ENCODE measurements at regions not wholly inside any gene's neighbourhood (a gene's known extent, or its start where the extent isn't known, plus 50 kb on each side); places are given as distances from the start of the nearest gene placed in this dataset.

- BruUV-seq (replicated peaks), result no TSS peak
- TF ChIP-seq TSC22D2 (CRISPR knock-in tag; IDR thresholded peaks at IDR 0.05; ENCODE audit: borderline replicate concordance) (no peak), RBFOX2 (IDR thresholded peaks at IDR 0.05; ENCODE audit: low read depth, low read length) (no peak), CBFB (CRISPR knock-in tag; IDR thresholded peaks at IDR 0.05) (no peak), HDAC2 (CRISPR knock-in tag; IDR thresholded peaks at IDR 0.05) (no peak), ELF4 (CRISPR knock-in tag; IDR thresholded peaks at IDR 0.05; ENCODE audit: borderline replicate concordance) (no peak), ZFX (CRISPR knock-in tag; IDR thresholded peaks at IDR 0.05; ENCODE audit: low read depth) (no peak), ZNF790 (CRISPR knock-in tag; IDR thresholded peaks at IDR 0.05; ENCODE audit: borderline replicate concordance) (no peak), ZNF431 (CRISPR knock-in tag; IDR thresholded peaks at IDR 0.05; ENCODE audit: borderline replicate concordance, low read depth) (no peak), SRSF1 (optimal IDR thresholded peaks at IDR 0.05; ENCODE audit: low read depth, low read length) (no peak)
- TF ChIP-seq, protein P1, sequence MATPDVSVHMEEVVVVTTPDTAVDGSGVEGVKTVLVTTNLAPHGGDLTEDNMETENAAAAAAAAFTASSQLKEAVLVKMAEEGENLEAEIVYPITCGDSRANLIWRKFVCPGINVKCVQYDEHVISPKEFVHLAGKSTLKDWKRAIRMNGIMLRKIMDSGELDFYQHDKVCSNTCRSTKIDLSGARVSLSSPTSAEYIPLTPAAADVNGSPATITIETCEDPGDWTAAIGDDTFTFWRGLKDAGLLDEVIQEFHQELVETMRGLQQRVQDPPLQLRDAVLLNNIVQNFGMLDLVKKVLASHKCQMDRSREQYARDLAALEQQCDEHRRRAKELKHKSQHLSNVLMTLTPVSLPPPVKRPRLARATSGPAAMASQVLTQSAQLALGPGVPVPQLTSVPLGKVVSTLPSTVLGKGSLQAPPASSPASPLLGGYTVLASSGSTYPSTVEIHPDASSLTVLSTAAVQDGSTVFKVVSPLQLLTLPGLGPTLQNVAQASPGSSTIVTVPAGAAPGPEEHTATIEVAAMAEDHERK (CRISPR knock-in tag; IDR thresholded peaks at IDR 0.05; ENCODE audit: low read depth), result no peak
- TF ChIP-seq, protein P2, sequence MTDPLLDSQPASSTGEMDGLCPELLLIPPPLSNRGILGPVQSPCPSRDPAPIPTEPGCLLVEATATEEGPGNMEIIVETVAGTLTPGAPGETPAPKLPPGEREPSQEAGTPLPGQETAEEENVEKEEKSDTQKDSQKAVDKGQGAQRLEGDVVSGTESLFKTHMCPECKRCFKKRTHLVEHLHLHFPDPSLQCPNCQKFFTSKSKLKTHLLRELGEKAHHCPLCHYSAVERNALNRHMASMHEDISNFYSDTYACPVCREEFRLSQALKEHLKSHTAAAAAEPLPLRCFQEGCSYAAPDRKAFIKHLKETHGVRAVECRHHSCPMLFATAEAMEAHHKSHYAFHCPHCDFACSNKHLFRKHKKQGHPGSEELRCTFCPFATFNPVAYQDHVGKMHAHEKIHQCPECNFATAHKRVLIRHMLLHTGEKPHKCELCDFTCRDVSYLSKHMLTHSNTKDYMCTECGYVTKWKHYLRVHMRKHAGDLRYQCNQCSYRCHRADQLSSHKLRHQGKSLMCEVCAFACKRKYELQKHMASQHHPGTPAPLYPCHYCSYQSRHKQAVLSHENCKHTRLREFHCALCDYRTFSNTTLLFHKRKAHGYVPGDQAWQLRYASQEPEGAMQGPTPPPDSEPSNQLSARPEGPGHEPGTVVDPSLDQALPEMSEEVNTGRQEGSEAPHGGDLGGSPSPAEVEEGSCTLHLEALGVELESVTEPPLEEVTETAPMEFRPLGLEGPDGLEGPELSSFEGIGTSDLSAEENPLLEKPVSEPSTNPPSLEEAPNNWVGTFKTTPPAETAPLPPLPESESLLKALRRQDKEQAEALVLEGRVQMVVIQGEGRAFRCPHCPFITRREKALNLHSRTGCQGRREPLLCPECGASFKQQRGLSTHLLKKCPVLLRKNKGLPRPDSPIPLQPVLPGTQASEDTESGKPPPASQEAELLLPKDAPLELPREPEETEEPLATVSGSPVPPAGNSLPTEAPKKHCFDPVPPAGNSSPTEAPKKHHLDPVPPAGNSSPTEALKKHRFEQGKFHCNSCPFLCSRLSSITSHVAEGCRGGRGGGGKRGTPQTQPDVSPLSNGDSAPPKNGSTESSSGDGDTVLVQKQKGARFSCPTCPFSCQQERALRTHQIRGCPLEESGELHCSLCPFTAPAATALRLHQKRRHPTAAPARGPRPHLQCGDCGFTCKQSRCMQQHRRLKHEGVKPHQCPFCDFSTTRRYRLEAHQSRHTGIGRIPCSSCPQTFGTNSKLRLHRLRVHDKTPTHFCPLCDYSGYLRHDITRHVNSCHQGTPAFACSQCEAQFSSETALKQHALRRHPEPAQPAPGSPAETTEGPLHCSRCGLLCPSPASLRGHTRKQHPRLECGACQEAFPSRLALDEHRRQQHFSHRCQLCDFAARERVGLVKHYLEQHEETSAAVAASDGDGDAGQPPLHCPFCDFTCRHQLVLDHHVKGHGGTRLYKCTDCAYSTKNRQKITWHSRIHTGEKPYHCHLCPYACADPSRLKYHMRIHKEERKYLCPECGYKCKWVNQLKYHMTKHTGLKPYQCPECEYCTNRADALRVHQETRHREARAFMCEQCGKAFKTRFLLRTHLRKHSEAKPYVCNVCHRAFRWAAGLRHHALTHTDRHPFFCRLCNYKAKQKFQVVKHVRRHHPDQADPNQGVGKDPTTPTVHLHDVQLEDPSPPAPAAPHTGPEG (CRISPR knock-in tag; IDR thresholded peaks at IDR 0.05), result no peak
- TF ChIP-seq, protein P3, sequence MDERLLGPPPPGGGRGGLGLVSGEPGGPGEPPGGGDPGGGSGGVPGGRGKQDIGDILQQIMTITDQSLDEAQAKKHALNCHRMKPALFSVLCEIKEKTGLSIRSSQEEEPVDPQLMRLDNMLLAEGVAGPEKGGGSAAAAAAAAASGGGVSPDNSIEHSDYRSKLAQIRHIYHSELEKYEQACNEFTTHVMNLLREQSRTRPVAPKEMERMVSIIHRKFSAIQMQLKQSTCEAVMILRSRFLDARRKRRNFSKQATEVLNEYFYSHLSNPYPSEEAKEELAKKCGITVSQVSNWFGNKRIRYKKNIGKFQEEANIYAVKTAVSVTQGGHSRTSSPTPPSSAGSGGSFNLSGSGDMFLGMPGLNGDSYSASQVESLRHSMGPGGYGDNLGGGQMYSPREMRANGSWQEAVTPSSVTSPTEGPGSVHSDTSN (CRISPR knock-in tag; IDR thresholded peaks at IDR 0.05), result no peak
These were observed 1106.4 kb downstream of the AMY1C start for GRCh38 chr1:104856091-104856490.

More at GRCh38 chr1:104856091-104856490, 1106.4 kb downstream of the AMY1C start:
- Histone ChIP-seq H3K79me2 (ENCODE audit: insufficient read depth, low read length) (no peaks in the 10 kb centered on the region), H3K9ac (ENCODE audit: insufficient read depth, low read depth, low read length) (no peak overlapping the region), H3K4me3 (replicated peaks in 1 of 3; ENCODE audit: insufficient read depth in 1 of 3, low read depth in 2 of 3, low read length in 3 of 3) (no peak overlapping the region), H3K4me2 (ENCODE audit: low read depth, low read length) (no peak overlapping the region), H3K4me1 (ENCODE audit: insufficient read depth, low read length) (no peaks in the 10 kb centered on the region), H3K9me3 (ENCODE audit: low read length) (no peaks in the 10 kb centered on the region; the same call in 1 of the 2 replicates), H2AFZ (ENCODE audit: low read length) (no peak overlapping the region), H3K36me3 (replicated peaks in 1 of 2; ENCODE audit: control insufficient read depth in 1 of 2, insufficient read depth in 2 of 2, low read length in 2 of 2) (no peaks in the 10 kb centered on the region), H3K27ac (ENCODE audit: extremely low read length, insufficient read depth, low read length) (no peak overlapping the region), H4K20me1 (ENCODE audit: insufficient read depth, low read length) (no peaks in the 10 kb centered on the region), H3K27me3 (ENCODE audit: control insufficient read depth in 1 of 2, insufficient read depth in 2 of 2, low read length in 2 of 2) (no peaks in the 10 kb centered on the region)
- WGBS (ENCODE audit: low lambda C conversion rate), result 42% methylated on average over 14 of the region's 16 CpGs
- DNase-seq (ENCODE audit: low spot score) (no peak), ATAC-seq (no peak), FAIRE-seq (no peak)
- in situ Hi-C loops (cut with HindIII; ENCODE audit: extremely low pct_ligation_motif_present, low pct_unique_long_range_greater_than_20kb) (no loop called here), intact Hi-C loops (cut with micrococcal nuclease; ENCODE audit: unreplicated experiment) (no loop called here)
- ChIA-PET POLR2A (no interaction called here), CTCF (ENCODE audit: low intra/inter-chr PET ratio, low total read pairs) (no interaction called here)
